GM12875 (cell line): ENCODE measurements at regions not wholly inside any gene's neighbourhood (a gene's known extent, or its start where the extent isn't known, plus 50 kb on each side); places are given as distances from the start of the nearest gene placed in this dataset.

Experiments used
- H3K4me3 ChIP-seq: one replicate; pipeline ENCODE4 v1.5.1; 2011; ENCODE audit warnings: low read depth, low read length, control low read depth
- CTCF ChIP-seq: IDR thresholded peaks from 2 replicates; pipeline ENCODE4 v1.5.1; 2011; ENCODE audit warnings: low read depth, mild to moderate bottlenecking, control low read depth, inconsistent platforms, low read length, moderate library complexity, borderline replicate concordance; ENCODE audit not compliant: insufficient read depth

GRCh38 chr2:174697255-174697654, 67.0 kb downstream of the CHRNA1 start:
- peak; percentile 94 for TF ChIP-seq CTCF

GRCh38 chr2:174694920-174695319, 69.4 kb downstream of the CHRNA1 start:
- no peak for TF ChIP-seq CTCF
- H3K4me3 ChIP-seq = no peak overlapping the region

More at GRCh38 chr2:174697255-174697654, 67.0 kb downstream of the CHRNA1 start:
- no peak overlapping the region for H3K4me3 ChIP-seq

GRCh38 chr2:174694196-174694878, 69.9 kb downstream of the CHRNA1 start:
- no peak for TF ChIP-seq CTCF
- H3K4me3 ChIP-seq = no peak overlapping the region

- TF ChIP-seq CTCF = no peak
- H3K4me3 ChIP-seq = no peak overlapping the region
Observed at GRCh38 chr2:174693344-174693743, 70.9 kb downstream of the CHRNA1 start.

- no peak for TF ChIP-seq CTCF
- H3K4me3 ChIP-seq = no peak overlapping the region
Observed at GRCh38 chr2:174692256-174692919, 71.9 kb downstream of the CHRNA1 start.

GRCh38 chr2:174691201-174691779, 73.0 kb downstream of the CHRNA1 start:
- TF ChIP-seq CTCF = no peak

More at GRCh38 chr2:174691201-174691779, 73.0 kb downstream of the CHRNA1 start:
- H3K4me3 ChIP-seq = no peak overlapping the region
